Tibial nerve (tissue), 4 donors: ENCODE measurements at regions not wholly inside any gene's neighbourhood (a gene's known extent, or its start where the extent isn't known, plus 50 kb on each side); places are given as distances from the start of the nearest gene placed in this dataset.
"Not testable (repeated sequence)": the region's sequence is repeated elsewhere in the genome, so short reads cannot be mapped to it uniquely, and the experiment has no call there.

Source experiments
- DNase-seq, 2 donors: peaks; one replicate each; pipeline ENCODE4 v3.0.0-alpha.2; 2019; ENCODE audit warnings: low spot score in 2 of 2
- H3K27ac ChIP-seq, 4 donors: fragments of 200-600 bp; sonication (generic) in 3 of 4; one replicate each; pipeline ENCODE4 v1.5.1; 2017 to 2019; ENCODE audit warnings: mild to moderate bottlenecking in 1 of 4
- H3K27me3 ChIP-seq, 2 donors: fragments of 200-600 bp; sonication (generic) in 1 of 2; one replicate each; pipeline versions ENCODE4 v1.5.1 to v1.6.0; 2017 to 2019
- H3K36me3 ChIP-seq, 3 donors: fragments of 200-600 bp; sonication (generic); one replicate each; pipeline ENCODE4 v1.5.1; 2018 to 2019
- H3K4me1 ChIP-seq, 4 donors: fragments of 200-600 bp; sonication (generic) in 3 of 4; one replicate each; pipeline ENCODE4 v1.5.1; 2017 to 2019
- H3K4me3 ChIP-seq, 4 donors: fragments of 200-600 bp; sonication (generic) in 3 of 4; one replicate each; pipeline ENCODE4 v1.5.1; 2017 to 2019; ENCODE audit warnings: mild to moderate bottlenecking in 1 of 4, moderate library complexity in 1 of 4
- H3K9me3 ChIP-seq, 4 donors: fragments of 200-600 bp; sonication (generic) in 3 of 4; one replicate each; pipeline ENCODE4 v1.5.1; 2017 to 2019
- EP300 ChIP-seq, 2 donors: sonication (generic); formaldehyde crosslinking; IDR thresholded peaks; one replicate each; pipeline ENCODE4 v1.6.1; 2017; ENCODE audit warnings: antibody characterized with exemption in 2 of 2, mild to moderate bottlenecking in 1 of 2
- POLR2A ChIP-seq, 2 donors: fragments of 450-650 bp; IDR thresholded peaks; one replicate each; pipeline ENCODE4 v1.6.1; 2017; ENCODE audit warnings: antibody characterized with exemption in 2 of 2, mild to moderate bottlenecking in 2 of 2, moderate library complexity in 2 of 2
- WGBS, 2 donors: methylation state at CpG; one replicate each; pipeline ENCODE4 v1.1.5; 2018; 5-methylcytosine and 5-hydroxymethylcytosine counted together
- TF ChIP-seq, protein P1 (sequence below), 5 experiments: fragments of 200-600 bp in 3 of 5; fragments of 450-650 bp in 2 of 5; sonication (generic) in 3 of 5; IDR thresholded peaks; one replicate each; pipeline ENCODE4 v1.5.1; 2016 to 2019; ENCODE audit warnings: antibody characterized with exemption in 5 of 5, mild to moderate bottlenecking in 3 of 5, moderate library complexity in 2 of 5

DNA sequence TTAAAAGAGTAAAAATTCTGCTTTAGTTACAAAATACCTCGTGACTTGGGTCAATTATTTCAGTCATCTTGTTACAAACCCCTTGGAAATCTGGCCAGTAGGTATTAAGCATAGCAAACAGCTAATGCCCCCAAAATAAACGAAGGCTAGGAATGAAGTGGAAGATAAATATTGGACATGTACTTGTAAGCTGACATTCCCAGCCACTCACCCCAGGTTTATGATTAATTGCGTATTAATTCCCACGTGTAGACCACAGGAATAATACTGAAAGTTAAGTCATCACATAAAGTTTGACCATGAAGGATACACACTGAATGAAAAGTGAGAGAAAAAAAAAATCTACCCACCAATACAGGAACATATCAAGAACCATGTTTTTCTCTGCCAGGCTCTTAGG, 936.5 kb upstream of the ADGRB3 start:
- Histone ChIP-seq H3K9me3 (no peaks in the 10 kb centered on the region), H3K4me1 (no peaks in the 10 kb centered on the region), H3K36me3 (no peaks in the 10 kb centered on the region), H3K27me3 (no peaks in the 10 kb centered on the region), H3K4me3 (no peak overlapping the region), H3K27ac (no peak overlapping the region)
- TF ChIP-seq POLR2A (IDR thresholded peaks at IDR 0.05), result no peak
- TF ChIP-seq, protein P1, sequence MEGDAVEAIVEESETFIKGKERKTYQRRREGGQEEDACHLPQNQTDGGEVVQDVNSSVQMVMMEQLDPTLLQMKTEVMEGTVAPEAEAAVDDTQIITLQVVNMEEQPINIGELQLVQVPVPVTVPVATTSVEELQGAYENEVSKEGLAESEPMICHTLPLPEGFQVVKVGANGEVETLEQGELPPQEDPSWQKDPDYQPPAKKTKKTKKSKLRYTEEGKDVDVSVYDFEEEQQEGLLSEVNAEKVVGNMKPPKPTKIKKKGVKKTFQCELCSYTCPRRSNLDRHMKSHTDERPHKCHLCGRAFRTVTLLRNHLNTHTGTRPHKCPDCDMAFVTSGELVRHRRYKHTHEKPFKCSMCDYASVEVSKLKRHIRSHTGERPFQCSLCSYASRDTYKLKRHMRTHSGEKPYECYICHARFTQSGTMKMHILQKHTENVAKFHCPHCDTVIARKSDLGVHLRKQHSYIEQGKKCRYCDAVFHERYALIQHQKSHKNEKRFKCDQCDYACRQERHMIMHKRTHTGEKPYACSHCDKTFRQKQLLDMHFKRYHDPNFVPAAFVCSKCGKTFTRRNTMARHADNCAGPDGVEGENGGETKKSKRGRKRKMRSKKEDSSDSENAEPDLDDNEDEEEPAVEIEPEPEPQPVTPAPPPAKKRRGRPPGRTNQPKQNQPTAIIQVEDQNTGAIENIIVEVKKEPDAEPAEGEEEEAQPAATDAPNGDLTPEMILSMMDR (IDR thresholded peaks at IDR 0.05), result no peak
- TF ChIP-seq EP300 (IDR thresholded peaks at IDR 0.05), result no peak
- 76 to 82% methylated on average over 4 of the region's 4 CpGs for WGBS, 2 donors
- DNase-seq, result no peak

DNA sequence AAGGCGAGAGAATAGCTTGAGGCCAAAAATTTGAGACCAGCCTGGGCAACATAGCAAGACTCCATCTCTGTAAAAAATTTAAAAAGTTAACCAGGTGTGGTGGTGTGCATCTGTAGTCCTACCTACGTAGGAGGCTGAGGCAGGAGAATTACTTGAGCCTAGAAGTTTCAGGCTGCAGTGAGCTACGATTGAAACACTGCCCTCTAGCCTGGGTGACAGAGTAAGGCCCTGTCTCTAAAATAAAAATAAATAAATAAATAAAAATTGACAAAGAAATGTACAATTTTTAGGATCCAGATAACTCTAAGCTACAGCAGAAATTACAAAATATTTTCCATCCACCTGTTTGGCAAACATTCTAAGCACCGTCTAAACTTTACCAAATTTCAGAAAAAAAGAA, 941.0 kb upstream of the ADGRB3 start:
- no peaks in the 10 kb centered on the region for H3K36me3 ChIP-seq
- DNase-seq, result no peak
- no peaks in the 10 kb centered on the region for H3K27me3 ChIP-seq
- WGBS, 2 donors, result 79 to 80% methylated on average over 4 of the region's 4 CpGs
- no peaks in the 10 kb centered on the region for H3K4me1 ChIP-seq
- no peak overlapping the region for H3K4me3 ChIP-seq
- no peak overlapping the region for H3K27ac ChIP-seq
- TF ChIP-seq EP300 (IDR thresholded peaks at IDR 0.05), result no peak
- TF ChIP-seq POLR2A (IDR thresholded peaks at IDR 0.05), result no peak
- TF ChIP-seq, protein P1 (IDR thresholded peaks at IDR 0.05), result no peak
- no peaks in the 10 kb centered on the region for H3K9me3 ChIP-seq

DNA sequence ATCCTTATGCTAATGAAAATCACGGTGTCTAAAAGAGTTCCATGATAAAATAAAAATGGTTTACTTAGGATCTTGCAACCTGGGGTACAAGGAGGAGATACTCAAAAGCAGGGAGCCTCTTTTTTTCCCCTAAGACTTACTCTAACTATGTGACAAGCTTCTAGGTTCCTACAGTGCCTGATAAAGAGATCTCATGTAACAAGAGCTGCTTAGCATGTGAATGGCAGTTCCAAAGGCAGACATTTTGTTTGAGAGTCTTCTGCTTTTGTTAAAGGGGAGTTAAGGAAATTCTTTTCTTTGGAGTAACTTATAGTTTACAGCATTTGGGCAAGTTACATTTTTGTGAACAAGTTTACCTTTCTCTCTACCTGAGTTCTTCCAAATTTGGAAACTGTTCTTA, 945.8 kb upstream of the ADGRB3 start:
- no peaks in the 10 kb centered on the region for H3K9me3 ChIP-seq
- TF ChIP-seq, protein P1 (IDR thresholded peaks at IDR 0.05), result no peak
- TF ChIP-seq POLR2A (IDR thresholded peaks at IDR 0.05) (no peak), EP300 (IDR thresholded peaks at IDR 0.05) (no peak)
- H3K36me3 ChIP-seq, result no peaks in the 10 kb centered on the region
- H3K4me3 ChIP-seq, result no peak overlapping the region
- no peaks in the 10 kb centered on the region for H3K4me1 ChIP-seq
- no peaks in the 10 kb centered on the region for H3K27me3 ChIP-seq
- no peak for DNase-seq
- no peak overlapping the region for H3K27ac ChIP-seq
- 88 to 97% methylated on average over 1 of the region's 1 CpG for whole genome bisulfite sequencing, 2 donors

DNA sequence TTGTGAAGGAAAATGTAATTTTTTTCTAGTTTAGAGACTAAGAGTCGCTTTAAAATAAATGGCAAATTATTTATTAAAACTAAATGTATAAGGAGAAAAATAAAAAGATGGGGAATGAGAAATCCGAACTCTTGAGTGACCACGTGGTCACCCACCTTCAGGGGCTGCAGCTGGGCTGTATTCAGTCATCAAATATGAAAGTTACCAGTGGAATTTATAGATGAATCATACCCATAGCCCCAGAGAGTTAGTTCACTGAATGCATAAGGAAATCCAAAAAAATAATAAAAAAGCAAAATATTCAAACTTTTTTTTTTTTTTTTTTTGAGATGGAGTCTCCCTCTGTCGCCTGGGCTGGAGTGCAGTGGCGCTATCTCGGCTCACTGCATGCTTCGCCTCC, 947.7 kb upstream of the ADGRB3 start:
- no peak for DNase-seq
- H3K4me1 ChIP-seq, result no peaks in the 10 kb centered on the region
- H3K27ac ChIP-seq, result no peak overlapping the region
- H3K27me3 ChIP-seq, result no peaks in the 10 kb centered on the region
- no peak for TF ChIP-seq EP300 (IDR thresholded peaks at IDR 0.05)
- TF ChIP-seq POLR2A (IDR thresholded peaks at IDR 0.05), result no peak
- TF ChIP-seq, protein P1 (IDR thresholded peaks at IDR 0.05), result no peak
- WGBS, 2 donors, result 74 to 81% methylated on average over 7 of the region's 7 CpGs
- H3K4me3 ChIP-seq, result no peak overlapping the region
- H3K36me3 ChIP-seq, result no peaks in the 10 kb centered on the region
- no peaks in the 10 kb centered on the region for H3K9me3 ChIP-seq

DNA sequence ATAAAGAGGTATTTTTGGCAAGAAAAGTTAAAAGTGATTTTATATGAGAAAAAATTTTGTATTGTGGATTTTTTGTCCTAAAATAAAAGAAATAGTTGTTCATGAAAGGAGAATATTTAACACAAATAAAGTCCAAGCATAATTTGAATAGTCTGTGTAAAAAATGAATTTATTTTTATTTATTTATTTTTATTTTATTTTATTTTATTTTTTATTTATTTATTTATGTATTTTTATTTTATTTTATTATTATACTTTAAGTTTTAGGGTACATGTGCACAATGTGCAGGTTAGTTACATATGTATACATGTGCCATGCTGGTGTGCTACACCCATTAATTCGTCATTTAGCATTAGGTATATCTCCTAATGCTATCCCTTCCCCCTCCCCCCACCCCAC, 948.9 kb upstream of the ADGRB3 start:
- not testable (repeated sequence) for DNase-seq, H3K27me3 ChIP-seq, H3K36me3 ChIP-seq, H3K27ac ChIP-seq, H3K4me1 ChIP-seq, H3K4me3 ChIP-seq, H3K9me3 ChIP-seq
- 84 to 100% methylated on average over 1 of the region's 1 CpG for WGBS, 2 donors

DNA sequence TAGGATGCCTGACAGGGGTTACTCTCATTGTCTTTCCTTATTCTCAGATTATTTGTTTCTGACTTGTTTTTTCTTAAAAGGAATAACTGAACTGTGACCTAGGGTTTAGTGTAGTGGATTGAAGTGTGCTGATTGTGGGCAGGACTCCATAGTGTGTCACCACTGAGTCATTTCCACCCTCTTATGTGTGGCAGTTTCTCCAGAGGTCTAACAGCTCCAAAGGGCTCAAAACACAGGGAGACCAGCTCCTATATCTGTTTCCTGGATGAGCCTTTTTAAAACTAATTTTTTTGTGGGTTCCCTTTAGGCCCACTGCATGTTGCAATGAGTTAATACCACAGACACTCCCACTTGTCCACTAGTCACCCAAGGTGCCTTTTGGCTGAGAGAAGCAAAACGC, 951.1 kb upstream of the ADGRB3 start:
- no peak for DNase-seq
- TF ChIP-seq EP300 (IDR thresholded peaks at IDR 0.05) (no peak), POLR2A (IDR thresholded peaks at IDR 0.05) (no peak)
- TF ChIP-seq, protein P1 (IDR thresholded peaks at IDR 0.05), result no peak
- Histone ChIP-seq H3K36me3 (no peaks in the 10 kb centered on the region), H3K4me1 (no peaks in the 10 kb centered on the region), H3K27me3 (no peaks in the 10 kb centered on the region), H3K27ac (no peak overlapping the region), H3K9me3 (no peaks in the 10 kb centered on the region), H3K4me3 (no peak overlapping the region)
- 49 to 76% methylated on average over 1 of the region's 1 CpG for WGBS, 2 donors
